Osteocyte (in vitro differentiated cells): ENCODE measurements at regions not wholly inside any gene's neighbourhood (a gene's known extent, or its start where the extent isn't known, plus 50 kb on each side); places are given as distances from the start of the nearest gene placed in this dataset.
"Not testable (repeated sequence)": the region's sequence is repeated elsewhere in the genome, so short reads cannot be mapped to it uniquely, and the experiment has no call there.

Experiments
- DNase-seq: peaks from one replicate; pipeline ENCODE4 v3.0.0; 2021; ENCODE audit warnings: mixed read lengths; ENCODE audit not compliant: unreplicated experiment; ENCODE audit errors: extremely low spot score
- H3K27ac Mint-ChIP-seq: one replicate; pipeline ENCODE4 v1.8.0; 2021; ENCODE audit warnings: mild to moderate bottlenecking, mixed read lengths; ENCODE audit not compliant: unreplicated experiment
- H3K27me3 Mint-ChIP-seq: one replicate; pipeline ENCODE4 v1.8.0; 2021; ENCODE audit warnings: mixed read lengths; ENCODE audit not compliant: unreplicated experiment
- H3K36me3 Mint-ChIP-seq: one replicate; pipeline ENCODE4 v1.8.0; 2021; ENCODE audit warnings: mixed read lengths; ENCODE audit not compliant: unreplicated experiment
- H3K4me1 Mint-ChIP-seq: one replicate; pipeline ENCODE4 v1.8.0; 2021; ENCODE audit warnings: mixed read lengths; ENCODE audit not compliant: unreplicated experiment
- H3K4me3 Mint-ChIP-seq: one replicate; pipeline ENCODE4 v1.8.0; 2021; ENCODE audit warnings: mild to moderate bottlenecking, moderate library complexity, mixed read lengths; ENCODE audit not compliant: unreplicated experiment
- H3K9me3 Mint-ChIP-seq: one replicate; pipeline ENCODE4 v1.8.0; 2021; ENCODE audit warnings: mixed read lengths; ENCODE audit not compliant: unreplicated experiment
- CTCF ChIP-seq: fragments of 200-600 bp; sonication (generic); IDR thresholded peaks from 2 replicates; pipeline ENCODE4 v1.5.0; 2021; ENCODE audit warnings: antibody characterized with exemption, mild to moderate bottlenecking, moderate library complexity

DNA sequence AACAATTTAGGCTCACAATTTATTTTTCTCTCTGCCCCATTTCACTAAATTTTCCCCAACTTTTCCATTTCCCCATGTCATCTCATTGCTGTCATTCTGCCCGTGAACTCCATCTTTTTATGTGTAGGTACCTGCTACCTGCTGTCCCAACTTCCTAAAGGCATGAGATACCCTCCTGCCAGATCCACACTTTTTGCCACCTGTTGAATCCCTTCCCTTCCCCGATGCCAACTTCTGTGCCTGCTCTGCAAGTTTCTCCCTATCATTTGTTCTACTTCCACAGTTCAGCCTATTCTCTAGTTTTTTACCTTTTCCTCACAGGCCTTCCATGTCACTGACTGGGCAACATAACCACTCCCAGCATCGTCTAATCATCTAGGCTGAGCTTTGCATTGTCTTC is 607.5 kb upstream of the KLF12 start:
- H3K4me1 Mint-ChIP-seq, result peaks cover 20% of the 10 kb centered on the region
- H3K9me3 Mint-ChIP-seq, result no peaks in the 10 kb centered on the region
- H3K27ac Mint-ChIP-seq, result no peak overlapping the region
- DNase-seq, result no peak
- H3K27me3 Mint-ChIP-seq, result no peaks in the 10 kb centered on the region
- H3K36me3 Mint-ChIP-seq, result no peaks in the 10 kb centered on the region
- H3K4me3 Mint-ChIP-seq, result no peak overlapping the region
- TF ChIP-seq CTCF, result no peak

GRCh38 chr13:74732736-74733385 is 598.7 kb upstream of the KLF12 start:
- Mint-ChIP-seq H3K4me3 (no peak overlapping the region), H3K27me3 (no peaks in the 10 kb centered on the region), H3K27ac (no peak overlapping the region), H3K9me3 (no peaks in the 10 kb centered on the region), H3K4me1 (peaks cover 7% of the 10 kb centered on the region), H3K36me3 (no peaks in the 10 kb centered on the region)
- no peak for TF ChIP-seq CTCF
- DNase-seq, result no peak

- no peak for TF ChIP-seq CTCF
- no peaks in the 10 kb centered on the region for H3K27me3 Mint-ChIP-seq
- DNase-seq, result no peak
- H3K36me3 Mint-ChIP-seq, result no peaks in the 10 kb centered on the region
- peaks cover 5% of the 10 kb centered on the region for H3K4me1 Mint-ChIP-seq
- no peak overlapping the region for H3K27ac Mint-ChIP-seq
- H3K9me3 Mint-ChIP-seq, result no peaks in the 10 kb centered on the region
- no peak overlapping the region for H3K4me3 Mint-ChIP-seq
Observed at GRCh38 chr13:74731731-74732130, 597.5 kb upstream of the KLF12 start.

GRCh38 chr13:74730556-74731331 is 596.5 kb upstream of the KLF12 start:
- Mint-ChIP-seq H3K27me3 (no peaks in the 10 kb centered on the region), H3K4me3 (no peak overlapping the region), H3K27ac (no peak overlapping the region), H3K9me3 (no peaks in the 10 kb centered on the region), H3K36me3 (no peaks in the 10 kb centered on the region), H3K4me1 (no peaks in the 10 kb centered on the region)
- no peak for TF ChIP-seq CTCF
- no peak for DNase-seq

DNA sequence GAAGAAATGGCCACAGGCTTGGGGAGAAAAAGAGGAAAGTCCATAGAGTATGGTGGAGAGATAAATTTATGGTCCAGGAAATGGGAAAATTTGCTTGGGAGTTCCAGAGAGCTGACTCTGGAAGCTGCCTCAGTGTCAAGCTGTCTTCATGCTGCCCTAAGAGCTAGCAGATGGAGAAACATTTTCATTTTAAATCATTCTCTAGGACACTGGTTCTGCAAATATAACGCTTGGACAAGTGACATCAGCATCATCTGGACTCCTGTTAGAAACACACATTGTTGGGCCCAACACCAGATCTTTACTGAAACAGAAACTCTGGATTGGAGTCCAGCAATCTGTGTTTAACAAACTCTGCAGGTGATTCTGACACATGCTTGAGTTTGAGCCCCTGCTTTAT is 592.0 kb upstream of the KLF12 start:
- no peaks in the 10 kb centered on the region for H3K27me3 Mint-ChIP-seq
- no peak overlapping the region for H3K27ac Mint-ChIP-seq
- DNase-seq, result no peak
- no peaks in the 10 kb centered on the region for H3K4me1 Mint-ChIP-seq
- H3K9me3 Mint-ChIP-seq, result no peaks in the 10 kb centered on the region
- no peak overlapping the region for H3K4me3 Mint-ChIP-seq
- TF ChIP-seq CTCF, result no peak
- no peaks in the 10 kb centered on the region for H3K36me3 Mint-ChIP-seq

DNA sequence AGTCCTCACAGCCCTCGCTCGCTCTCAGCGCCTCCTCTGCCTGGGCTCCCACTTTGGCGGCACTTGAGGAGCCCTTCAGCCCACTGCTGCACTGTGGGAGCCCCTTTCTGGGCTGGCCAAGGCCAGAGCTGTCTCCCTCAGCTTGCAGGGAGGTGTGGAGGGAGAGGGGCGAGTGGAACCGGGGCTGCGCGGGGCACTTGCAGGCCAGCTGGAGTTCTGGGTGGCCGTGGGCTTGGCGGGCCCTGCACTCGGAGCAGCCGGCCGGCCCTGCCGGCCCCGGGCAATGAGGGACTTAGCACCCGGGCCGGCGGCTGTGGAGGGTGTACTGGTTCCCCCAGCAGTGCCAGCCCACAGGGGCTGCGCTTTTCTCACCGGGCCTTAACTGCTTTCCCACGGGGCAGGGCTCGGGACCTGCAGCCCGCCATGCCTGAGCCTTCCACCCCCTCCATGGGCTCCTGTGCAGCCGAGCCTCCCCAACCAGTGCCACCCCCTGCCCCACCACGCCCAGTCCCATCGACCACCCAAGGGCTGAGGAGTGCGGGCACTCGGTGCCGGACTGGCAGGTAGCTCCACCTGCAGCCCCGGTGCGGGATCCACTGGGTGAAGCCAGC is 584.1 kb upstream of the KLF12 start:
- not testable (repeated sequence) for H3K27me3 Mint-ChIP-seq, DNase-seq, H3K4me3 Mint-ChIP-seq, H3K4me1 Mint-ChIP-seq, H3K36me3 Mint-ChIP-seq, H3K27ac Mint-ChIP-seq, H3K9me3 Mint-ChIP-seq
